WTC11 (cell line): ENCODE measurements at regions not wholly inside any gene's neighbourhood (a gene's known extent, or its start where the extent isn't known, plus 50 kb on each side); places are given as distances from the start of the nearest gene placed in this dataset.

ENCODE experiments used
- ATAC-seq: fragments of 200-7000 bp; cut with Tn5 transposase; 2 replicates; pipeline ENCODE4 v1.10.0; 2021; ENCODE audit warnings: mild to moderate bottlenecking, moderate library complexity
- CTCF ChIA-PET: fragments of 300-600 bp; sonication (Branson Sonifier 250); formaldehyde crosslinking; loops from one replicate; lab custom pipeline; 2021; ENCODE audit warnings: antibody characterized with exemption; lab: Charles Lee
- POLR2A ChIA-PET: fragments of 350-600 bp; sonication (Branson Sonifier 250); formaldehyde crosslinking; loops from one replicate; lab custom pipeline; 2021; ENCODE audit warnings: antibody characterized with exemption; lab: Charles Lee
- DNase-seq: peaks from one replicate; pipeline ENCODE4 v3.0.0; 2021; ENCODE audit warnings: low spot score
- H3K27ac Mint-ChIP-seq: 2 replicates; pipeline ENCODE4 v1.8.0; 2021; ENCODE audit warnings: mixed read lengths
- H3K27me3 Mint-ChIP-seq: 2 replicates; pipeline ENCODE4 v1.8.0; 2021; ENCODE audit warnings: low read depth, mild to moderate bottlenecking, moderate library complexity, mixed read lengths
- H3K36me3 Mint-ChIP-seq: 2 replicates; pipeline ENCODE4 v1.8.0; 2021; ENCODE audit warnings: mixed read lengths
- H3K4me1 Mint-ChIP-seq: 2 replicates; pipeline ENCODE4 v1.8.0; 2022; ENCODE audit warnings: mixed read lengths
- H3K4me3 Mint-ChIP-seq: 2 replicates; pipeline ENCODE4 v1.8.0; 2021; ENCODE audit warnings: mild to moderate bottlenecking, moderate library complexity, mixed read lengths
- H3K9me3 Mint-ChIP-seq: 2 replicates; pipeline ENCODE4 v1.8.0; 2021; ENCODE audit warnings: mixed read lengths
- AR ChIP-seq: fragments of 250-450 bp; sonication (Bioruptor Pico); IDR thresholded peaks from 2 replicates; pipeline ENCODE4 v1.9.0; 2021; ENCODE audit warnings: mild to moderate bottlenecking
- CDX4 ChIP-seq: fragments of 250-450 bp; sonication (Bioruptor Pico); IDR thresholded peaks from 2 replicates; pipeline ENCODE4 v1.9.0; 2021; ENCODE audit warnings: moderate library complexity, mild to moderate bottlenecking, inconsistent platforms, borderline replicate concordance
- CREB1 ChIP-seq: sonication (generic); formaldehyde crosslinking; IDR thresholded peaks from 2 replicates; pipeline ENCODE4 v1.8.0; 2023; ENCODE audit warnings: mild to moderate bottlenecking, missing genetic modification reagents
- CTCF ChIP-seq: fragments of 200-600 bp; IDR thresholded peaks from 2 replicates; pipeline ENCODE4 v1.8.0; 2022; ENCODE audit warnings: antibody characterized with exemption
- ELF4 ChIP-seq: sonication (generic); formaldehyde crosslinking; IDR thresholded peaks from 2 replicates; pipeline ENCODE4 v1.8.1; 2022; ENCODE audit warnings: low read depth, mild to moderate bottlenecking, moderate library complexity, missing genetic modification reagents
- GABPB1 ChIP-seq: sonication (generic); formaldehyde crosslinking; IDR thresholded peaks from 2 replicates; pipeline ENCODE4 v1.8.1; 2023; ENCODE audit warnings: mild to moderate bottlenecking, missing genetic modification reagents
- GRHL2 ChIP-seq: fragments of 250-450 bp; sonication (Bioruptor Pico); IDR thresholded peaks from 2 replicates; pipeline ENCODE4 v1.8.0; 2022; ENCODE audit warnings: mild to moderate bottlenecking, moderate library complexity; ENCODE audit not compliant: insufficient replicate concordance, severe bottlenecking
- HMGXB4 ChIP-seq: sonication (generic); formaldehyde crosslinking; IDR thresholded peaks from 2 replicates; pipeline ENCODE4 v1.8.1; 2023; ENCODE audit warnings: mild to moderate bottlenecking, moderate library complexity, missing genetic modification reagents
- NFATC4 ChIP-seq: fragments of 250-450 bp; sonication (Bioruptor Pico); IDR thresholded peaks from 2 replicates; pipeline ENCODE4 v1.9.0; 2021; ENCODE audit warnings: mild to moderate bottlenecking
- NFYB ChIP-seq: sonication (generic); formaldehyde crosslinking; conservative IDR thresholded peaks from 2 replicates; pipeline ENCODE4 v1.8.0; 2022; ENCODE audit warnings: low read depth, missing genetic modification reagents
- NR3C1 ChIP-seq: sonication (generic); formaldehyde crosslinking; conservative IDR thresholded peaks from 2 replicates; pipeline ENCODE4 v1.8.1; 2023; ENCODE audit warnings: low read depth, mild to moderate bottlenecking, missing genetic modification reagents
- SMAD3 ChIP-seq: sonication (generic); formaldehyde crosslinking; IDR thresholded peaks from 2 replicates; pipeline ENCODE4 v1.8.0; 2022; ENCODE audit warnings: missing genetic modification reagents, mild to moderate bottlenecking, borderline replicate concordance
- TEAD1 ChIP-seq: sonication (generic); formaldehyde crosslinking; IDR thresholded peaks from 2 replicates; pipeline ENCODE4 v1.8.0; 2022; ENCODE audit warnings: mild to moderate bottlenecking, missing genetic modification reagents
- ZBTB43 ChIP-seq: sonication (generic); formaldehyde crosslinking; IDR thresholded peaks from 2 replicates; pipeline ENCODE4 v1.8.1; 2023; ENCODE audit warnings: mild to moderate bottlenecking, missing genetic modification reagents
- ZNF138 ChIP-seq: sonication (generic); formaldehyde crosslinking; conservative IDR thresholded peaks from 2 replicates; pipeline ENCODE4 v1.8.1; 2022; ENCODE audit warnings: mild to moderate bottlenecking, moderate library complexity, missing genetic modification reagents
- ZNF219 ChIP-seq: sonication (generic); formaldehyde crosslinking; IDR thresholded peaks from 2 replicates; pipeline ENCODE4 v1.8.0; 2023; ENCODE audit warnings: missing genetic modification reagents, mild to moderate bottlenecking, borderline replicate concordance
- ZNF232 ChIP-seq: sonication (generic); formaldehyde crosslinking; IDR thresholded peaks from 2 replicates; pipeline ENCODE4 v1.8.0; 2022; ENCODE audit warnings: mild to moderate bottlenecking, missing genetic modification reagents
- ZNF317 ChIP-seq: sonication (generic); formaldehyde crosslinking; IDR thresholded peaks from 2 replicates; pipeline ENCODE4 v1.8.1; 2023; ENCODE audit warnings: low read depth, mild to moderate bottlenecking, moderate library complexity, missing genetic modification reagents, borderline replicate concordance
- ZNF396 ChIP-seq: fragments of 250-450 bp; sonication (Bioruptor Pico); IDR thresholded peaks from 2 replicates; pipeline ENCODE4 v1.8.0; 2021; ENCODE audit warnings: mild to moderate bottlenecking, moderate library complexity, borderline replicate concordance
- ZNF425 ChIP-seq: fragments of 250-450 bp; sonication (Bioruptor Pico); conservative IDR thresholded peaks from 2 replicates; pipeline ENCODE4 v1.9.0; 2021; ENCODE audit warnings: mild to moderate bottlenecking
- ZNF671 ChIP-seq: fragments of 250-450 bp; sonication (Bioruptor Pico); IDR thresholded peaks from 2 replicates; pipeline ENCODE4 v1.8.0; 2021; ENCODE audit warnings: mild to moderate bottlenecking

- TF ChIP-seq ZNF219 (CRISPR knock-in tag) (no peak), NFATC4 (no peak)
These were observed 115.5 kb downstream of the MID1IP1 start (continued) for GRCh38 chrX:38916801-38917200.

- Mint-ChIP-seq H3K4me3 (no peak overlapping the region), H3K9me3 (peaks cover 5% of the 10 kb centered on the region; the same call in 1 of the 2 replicates), H3K27ac (no peak overlapping the region), H3K27me3 (no peaks in the 10 kb centered on the region), H3K36me3 (no peaks in the 10 kb centered on the region), H3K4me1 (0 out of 2 replicates have a peak, but pooled peaks cover 5% of the 10 kb centered on the region)
- no peak for ATAC-seq
- POLR2A ChIA-PET, result no interaction called here
- no peak for DNase-seq
- TF ChIP-seq TEAD1 (CRISPR knock-in tag) (no peak), ELF4 (no peak), HMGXB4 (no peak), ZNF671 (CRISPR knock-in tag) (no peak), NFYB (CRISPR knock-in tag) (no peak), CDX4 (CRISPR knock-in tag) (no peak)
- CTCF ChIA-PET, result no interaction called here
These were observed 116.7 kb downstream of the MID1IP1 start for GRCh38 chrX:38917954-38918353.

- ChIA-PET POLR2A (no interaction called here), CTCF (interaction anchor here (1.0 kb wide), 1 partner anchor 233 kb away, joined by 3 read pairs; no protein-coding TSS in a partner anchor)
- 0 out of 2 replicates have a peak, but pooled peaks cover 5% of the 10 kb centered on the region for H3K4me1 Mint-ChIP-seq
- no peaks in the 10 kb centered on the region for H3K27me3 Mint-ChIP-seq
- no peak overlapping the region for H3K27ac Mint-ChIP-seq
- TF ChIP-seq ZNF317 (CRISPR knock-in tag) (no peak), ZNF396 (no peak), AR (CRISPR knock-in tag) (no peak), ZBTB43 (CRISPR knock-in tag) (no peak), CTCF (no peak), ZNF138 (CRISPR knock-in tag) (no peak), ZNF425 (CRISPR knock-in tag) (no peak), NFYB (CRISPR knock-in tag) (no peak), SMAD3 (no peak), ZNF232 (no peak), NFATC4 (no peak), GRHL2 (CRISPR knock-in tag) (no peak), NR3C1 (CRISPR knock-in tag) (no peak), CDX4 (CRISPR knock-in tag) (no peak), CREB1 (CRISPR knock-in tag) (no peak), GABPB1 (no peak)
- ATAC-seq (no peak), DNase-seq (no peak)
- peaks cover under 1% of the 10 kb centered on the region; the same call in 1 of the 2 replicates for H3K9me3 Mint-ChIP-seq
- no peak overlapping the region for H3K4me3 Mint-ChIP-seq
- H3K36me3 Mint-ChIP-seq, result no peaks in the 10 kb centered on the region
These were observed 117.9 kb downstream of the MID1IP1 start for GRCh38 chrX:38919202-38919601.
